ENCODE measurements at regions not wholly inside any gene's neighbourhood (a gene's known extent, or its start where the extent isn't known, plus 50 kb on each side); places are given as distances from the start of the nearest gene placed in this dataset.

DNA sequence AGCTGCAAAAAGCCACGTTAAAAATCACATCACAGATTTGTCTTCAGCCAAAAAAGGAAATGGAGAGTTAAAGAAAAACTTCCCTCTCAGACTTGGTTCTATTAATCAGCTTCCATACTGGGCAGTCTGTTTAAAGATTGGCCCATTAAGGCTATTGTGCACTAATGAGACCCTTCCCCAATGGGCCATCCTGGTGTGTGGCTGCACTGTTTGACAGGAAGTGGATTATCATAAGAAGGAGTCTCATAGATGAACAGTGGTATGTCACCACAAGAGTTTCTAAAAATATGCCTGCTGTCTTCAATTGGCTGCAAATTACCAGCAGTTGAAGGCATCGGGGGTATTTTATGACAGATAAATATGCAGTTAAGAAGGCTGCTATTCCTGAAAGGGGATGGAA is 247.6 kb upstream of the THSD7B start:
- Histone ChIP-seq H3K4me3 (replicated peaks in 1 of 3; ENCODE audit: low read depth in 2 of 3, low read length in 3 of 3) (no peak overlapping the region), H3K27me3 (ENCODE audit: control insufficient read depth in 2 of 2, insufficient read depth in 2 of 2, low read length in 2 of 2) (peaks cover 0 to 2% of the 10 kb centered on the region in 2 donors), H3K36me3 (replicated peaks in 1 of 2; ENCODE audit: control insufficient read depth in 1 of 2, insufficient read depth in 2 of 2, low read length in 2 of 2) (no peaks in the 10 kb centered on the region), H4K20me1 (ENCODE audit: insufficient read depth, low read length) (no peaks in the 10 kb centered on the region), H3K4me1 (ENCODE audit: control insufficient read depth in 1 of 2, insufficient read depth in 2 of 2, low read length in 2 of 2) (no peaks in the 10 kb centered on the region), H3K9me3 (replicated peaks in 1 of 2; ENCODE audit: control insufficient read depth in 1 of 2, insufficient read depth in 1 of 2, low read length in 2 of 2) (no peaks in the 10 kb centered on the region), H3K4me2 (replicated peaks; ENCODE audit: extremely low read depth, low read length, poor library complexity, severe bottlenecking) (no peak overlapping the region), H3K9ac (ENCODE audit: insufficient read depth, low read length, poor library complexity, severe bottlenecking) (no peak overlapping the region), H2AFZ (ENCODE audit: insufficient read depth, low read depth, low read length, poor library complexity, severe bottlenecking) (no peak overlapping the region), H3K79me2 (ENCODE audit: insufficient read depth, low read length) (no peaks in the 10 kb centered on the region), H3K27ac (ENCODE audit: low read depth in 1 of 2, low read length in 2 of 2) (no peak overlapping the region)
- DNase-seq: no peak
- intact Hi-C loops (cut with micrococcal nuclease): no loop called here
- TF ChIP-seq, protein P1, sequence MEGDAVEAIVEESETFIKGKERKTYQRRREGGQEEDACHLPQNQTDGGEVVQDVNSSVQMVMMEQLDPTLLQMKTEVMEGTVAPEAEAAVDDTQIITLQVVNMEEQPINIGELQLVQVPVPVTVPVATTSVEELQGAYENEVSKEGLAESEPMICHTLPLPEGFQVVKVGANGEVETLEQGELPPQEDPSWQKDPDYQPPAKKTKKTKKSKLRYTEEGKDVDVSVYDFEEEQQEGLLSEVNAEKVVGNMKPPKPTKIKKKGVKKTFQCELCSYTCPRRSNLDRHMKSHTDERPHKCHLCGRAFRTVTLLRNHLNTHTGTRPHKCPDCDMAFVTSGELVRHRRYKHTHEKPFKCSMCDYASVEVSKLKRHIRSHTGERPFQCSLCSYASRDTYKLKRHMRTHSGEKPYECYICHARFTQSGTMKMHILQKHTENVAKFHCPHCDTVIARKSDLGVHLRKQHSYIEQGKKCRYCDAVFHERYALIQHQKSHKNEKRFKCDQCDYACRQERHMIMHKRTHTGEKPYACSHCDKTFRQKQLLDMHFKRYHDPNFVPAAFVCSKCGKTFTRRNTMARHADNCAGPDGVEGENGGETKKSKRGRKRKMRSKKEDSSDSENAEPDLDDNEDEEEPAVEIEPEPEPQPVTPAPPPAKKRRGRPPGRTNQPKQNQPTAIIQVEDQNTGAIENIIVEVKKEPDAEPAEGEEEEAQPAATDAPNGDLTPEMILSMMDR (IDR thresholded peaks at IDR 0.05): no peak
- Mint-ChIP-seq H3K9me3 (no peaks in the 10 kb centered on the region), H3K4me1 (peaks cover 4% of the 10 kb centered on the region), H3K27me3 (ENCODE audit: low read depth in 3 of 3) (peaks cover 0 to 2% (median 2%) of the 10 kb centered on the region in 3 donors), H3K27ac (no peak overlapping the region), H3K36me3 (no peaks in the 10 kb centered on the region), H3K4me3 (no peak overlapping the region)
- WGBS (ENCODE audit: insufficient coverage): no CpG with 5 or more reads among the region's 2 CpGs

DNA sequence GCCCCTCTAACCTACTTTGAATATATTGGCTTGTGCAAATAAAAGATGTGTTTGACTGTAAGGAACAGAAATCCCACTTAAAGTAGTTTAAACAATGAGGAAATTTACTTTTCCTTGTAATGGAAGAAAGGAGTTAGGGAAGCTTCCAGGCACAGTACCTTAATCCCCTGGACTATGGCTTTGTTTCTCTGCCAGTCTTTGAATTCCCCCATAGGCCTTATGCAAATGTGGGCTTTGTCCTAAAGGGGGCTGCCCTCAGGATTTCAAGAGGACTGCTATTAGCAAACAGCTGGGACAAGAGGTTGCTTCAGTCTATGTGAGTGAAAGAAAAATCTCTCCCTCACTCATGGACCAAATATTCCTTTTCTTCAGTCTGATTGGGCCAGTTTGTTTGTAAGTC is 255.1 kb upstream of the THSD7B start:
- H3K4me1 ChIP-seq (ENCODE audit: control insufficient read depth in 1 of 2, insufficient read depth in 2 of 2, low read length in 2 of 2): no peaks in the 10 kb centered on the region
- H3K79me2 ChIP-seq (ENCODE audit: insufficient read depth, low read length): no peaks in the 10 kb centered on the region
- TF ChIP-seq, protein P1 (IDR thresholded peaks at IDR 0.05): no peak
- H3K36me3 ChIP-seq (replicated peaks in 1 of 2; ENCODE audit: control insufficient read depth in 1 of 2, insufficient read depth in 2 of 2, low read length in 2 of 2): no peaks in the 10 kb centered on the region
- peaks cover 0 to 2% (median 0%) of the 10 kb centered on the region in 3 donors for H3K27me3 Mint-ChIP-seq (ENCODE audit: low read depth in 3 of 3)
- no peak overlapping the region for H3K27ac Mint-ChIP-seq
- peaks cover 0 to 2% of the 10 kb centered on the region in 2 donors for H3K27me3 ChIP-seq (ENCODE audit: control insufficient read depth in 2 of 2, insufficient read depth in 2 of 2, low read length in 2 of 2)
- H3K9me3 Mint-ChIP-seq: no peaks in the 10 kb centered on the region
- no peak overlapping the region for H2AFZ ChIP-seq (ENCODE audit: insufficient read depth, low read depth, low read length, poor library complexity, severe bottlenecking)
- H3K4me3 Mint-ChIP-seq: no peak overlapping the region
- intact Hi-C loops (cut with micrococcal nuclease): no loop called here
- H3K9ac ChIP-seq (ENCODE audit: insufficient read depth, low read length, poor library complexity, severe bottlenecking): no peak overlapping the region
- no peak overlapping the region for H3K4me2 ChIP-seq (replicated peaks; ENCODE audit: extremely low read depth, low read length, poor library complexity, severe bottlenecking)
- no peak for DNase-seq
- H3K27ac ChIP-seq (ENCODE audit: low read depth in 1 of 2, low read length in 2 of 2): no peak overlapping the region
- H3K9me3 ChIP-seq (replicated peaks in 1 of 2; ENCODE audit: control insufficient read depth in 1 of 2, insufficient read depth in 1 of 2, low read length in 2 of 2): no peaks in the 10 kb centered on the region
- no peaks in the 10 kb centered on the region for H3K36me3 Mint-ChIP-seq
- H3K4me1 Mint-ChIP-seq: no peaks in the 10 kb centered on the region
- no peak overlapping the region for H3K4me3 ChIP-seq (replicated peaks in 1 of 3; ENCODE audit: low read depth in 2 of 3, low read length in 3 of 3)
- H4K20me1 ChIP-seq (ENCODE audit: insufficient read depth, low read length): no peaks in the 10 kb centered on the region
